Esophagus muscularis mucosa (tissue), 4 donors: ENCODE measurements at regions not wholly inside any gene's neighbourhood (a gene's known extent, or its start where the extent isn't known, plus 50 kb on each side); places are given as distances from the start of the nearest gene placed in this dataset.

Experiments used
- EP300 ChIP-seq: sonication (generic); formaldehyde crosslinking; IDR thresholded peaks from one replicate; pipeline ENCODE4 v1.6.1; 2017; ENCODE audit warnings: antibody characterized with exemption
- POLR2AphosphoS5 ChIP-seq, 2 donors: sonication (generic); formaldehyde crosslinking; IDR thresholded peaks; one replicate each; pipeline ENCODE4 v1.6.1; 2017; ENCODE audit warnings: antibody characterized with exemption in 2 of 2
- TF ChIP-seq, protein P1 (sequence below), 3 experiments: fragments of 200-600 bp in 2 of 3; fragments of 450-650 bp in 1 of 3; sonication (generic) in 2 of 3; IDR thresholded peaks; one replicate each; pipeline ENCODE4 v1.5.1; 2017 to 2019; ENCODE audit warnings: antibody characterized with exemption in 3 of 3, mild to moderate bottlenecking in 2 of 3, moderate library complexity in 1 of 3

GRCh38 chr10:78959924-78960285 is 108.9 kb upstream of the ZMIZ1 start:
- TF ChIP-seq POLR2AphosphoS5 (IDR thresholded peaks at IDR 0.05) = no peak
- no peak for TF ChIP-seq EP300
- TF ChIP-seq, protein P1, sequence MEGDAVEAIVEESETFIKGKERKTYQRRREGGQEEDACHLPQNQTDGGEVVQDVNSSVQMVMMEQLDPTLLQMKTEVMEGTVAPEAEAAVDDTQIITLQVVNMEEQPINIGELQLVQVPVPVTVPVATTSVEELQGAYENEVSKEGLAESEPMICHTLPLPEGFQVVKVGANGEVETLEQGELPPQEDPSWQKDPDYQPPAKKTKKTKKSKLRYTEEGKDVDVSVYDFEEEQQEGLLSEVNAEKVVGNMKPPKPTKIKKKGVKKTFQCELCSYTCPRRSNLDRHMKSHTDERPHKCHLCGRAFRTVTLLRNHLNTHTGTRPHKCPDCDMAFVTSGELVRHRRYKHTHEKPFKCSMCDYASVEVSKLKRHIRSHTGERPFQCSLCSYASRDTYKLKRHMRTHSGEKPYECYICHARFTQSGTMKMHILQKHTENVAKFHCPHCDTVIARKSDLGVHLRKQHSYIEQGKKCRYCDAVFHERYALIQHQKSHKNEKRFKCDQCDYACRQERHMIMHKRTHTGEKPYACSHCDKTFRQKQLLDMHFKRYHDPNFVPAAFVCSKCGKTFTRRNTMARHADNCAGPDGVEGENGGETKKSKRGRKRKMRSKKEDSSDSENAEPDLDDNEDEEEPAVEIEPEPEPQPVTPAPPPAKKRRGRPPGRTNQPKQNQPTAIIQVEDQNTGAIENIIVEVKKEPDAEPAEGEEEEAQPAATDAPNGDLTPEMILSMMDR (IDR thresholded peaks at IDR 0.05) = no peak
